GM12878 (cell line): ENCODE measurements at regions not wholly inside any gene's neighbourhood (a gene's known extent, or its start where the extent isn't known, plus 50 kb on each side); places are given as distances from the start of the nearest gene placed in this dataset.

Experiments used
- ATAC-seq: fragments of 200-7000 bp; cut with Tn5 transposase; 3 replicates; pipeline ENCODE4 v1.9.1; 2020; ENCODE audit warnings: mild to moderate bottlenecking, moderate library complexity
- BruUV-seq: library from RNA; stranded (reverse); fragments of 400-500 nt; replicated peaks from 2 replicates; lab custom pipeline; 2021; lab: Mats Ljungman, UMichigan
- CTCF ChIA-PET: fragments of 300-600 bp; sonication (Branson Sonifier 250); formaldehyde crosslinking; extraction: SDS; loops from one replicate; lab custom pipeline; 2021; ENCODE audit warnings: inconsistent platforms; lab: Yijun Ruan, JAX
- POLR2A ChIA-PET: fragments of 350-600 bp; formaldehyde crosslinking; extraction: SDS; loops from one replicate; lab custom pipeline; 2021; ENCODE audit warnings: inconsistent platforms; lab: Charles Lee
- RAD21 ChIA-PET: fragments of 300-600 bp; sonication (Branson Sonifier 250); formaldehyde crosslinking; loops from one replicate; lab custom pipeline; 2023; ENCODE audit warnings: antibody characterized with exemption; ENCODE audit not compliant: unreplicated experiment; lab: Charles Lee
- SMC1A ChIA-PET: fragments of 300-600 bp; sonication (Branson Sonifier 250); formaldehyde crosslinking; loops from one replicate; lab custom pipeline; 2023; ENCODE audit not compliant: unreplicated experiment, uncharacterized antibody; lab: Charles Lee
- DNase-seq: peaks from one replicate; pipeline ENCODE4 v3.0.0-alpha.2; 2011; ENCODE audit warnings: low read depth, low spot score
- FAIRE-seq: peaks from 3 replicates; lab custom pipeline; 2011; peaks lifted over from hg19 to GRCh38; lab: Jason Lieb, UNC
- H2AFZ ChIP-seq: 2 replicates; pipeline ENCODE4 v1.6.0; 2011; ENCODE audit warnings: low read depth, low read length, control low read depth; ENCODE audit not compliant: control insufficient read depth
- H3K27ac ChIP-seq: 2 replicates; pipeline ENCODE4 v1.5.1; 2011; ENCODE audit warnings: control low read depth; ENCODE audit not compliant: control insufficient read depth, insufficient read depth
- H3K27me3 ChIP-seq, 2 experiments: replicated peaks in 1 of 2; 2 replicates each; pipeline versions ENCODE4 v1.6.0 to v1.6.1; 2011; ENCODE audit warnings: low read length in 1 of 2; ENCODE audit not compliant: control insufficient read depth in 2 of 2, insufficient read depth in 2 of 2
- H3K36me3 ChIP-seq, 2 experiments: 2 replicates each; pipeline ENCODE4 v1.5.1; 2011; ENCODE audit warnings: low read length in 1 of 2; ENCODE audit not compliant: control insufficient read depth in 2 of 2, insufficient read depth in 2 of 2
- H3K4me1 ChIP-seq: 2 replicates; pipeline ENCODE4 v1.6.1; 2011; ENCODE audit warnings: mild to moderate bottlenecking, low read length, moderate library complexity, mixed read lengths; ENCODE audit not compliant: control insufficient read depth, insufficient read depth
- H3K4me2 ChIP-seq: 2 replicates; pipeline ENCODE4 v1.6.0; 2011; ENCODE audit warnings: control low read depth; ENCODE audit not compliant: control insufficient read depth, insufficient read depth
- H3K4me3 ChIP-seq: fragments of 200-600 bp; sonication (generic); 2 replicates; pipeline ENCODE4 v1.5.1; 2016
- H3K79me2 ChIP-seq: 2 replicates; pipeline ENCODE4 v1.6.0; 2011; ENCODE audit warnings: low read length; ENCODE audit not compliant: control insufficient read depth, insufficient read depth
- H3K9ac ChIP-seq: 2 replicates; pipeline ENCODE4 v1.8.0; 2011; ENCODE audit warnings: low read length, control low read depth, mixed read lengths; ENCODE audit not compliant: control insufficient read depth, insufficient read depth
- H3K9me3 ChIP-seq: replicated peaks from 3 replicates; pipeline ENCODE4 v1.5.1; 2011; ENCODE audit warnings: mild to moderate bottlenecking, low read length; ENCODE audit not compliant: control insufficient read depth, insufficient read depth
- H4K20me1 ChIP-seq: 2 replicates; pipeline ENCODE4 v1.6.0; 2011; ENCODE audit not compliant: control insufficient read depth, insufficient read depth
- CUX1 ChIP-seq: IDR thresholded peaks from 2 replicates; pipeline ENCODE4 v1.6.1; 2012; ENCODE audit warnings: improper control_type of control experiment, low read depth, low read length; ENCODE audit not compliant: insufficient replicate concordance
- E2F4 ChIP-seq: IDR thresholded peaks from 2 replicates; pipeline ENCODE4 v1.6.1; 2012; ENCODE audit warnings: low read depth, low read length, improper control_type of control experiment
- MAX ChIP-seq: IDR thresholded peaks from 2 replicates; pipeline ENCODE4 v1.6.1; 2012; ENCODE audit warnings: low read depth, low read length, improper control_type of control experiment
- MLLT1 ChIP-seq: fragments of 450-650 bp; IDR thresholded peaks from 2 replicates; pipeline ENCODE4 v1.6.1; 2016; ENCODE audit warnings: mild to moderate bottlenecking
- MYC ChIP-seq: IDR thresholded peaks from 2 replicates; pipeline ENCODE4 v1.6.1; 2011; ENCODE audit warnings: mild to moderate bottlenecking, low read length, moderate library complexity, inconsistent platforms; ENCODE audit not compliant: insufficient read depth, insufficient replicate concordance, insufficient read length, severe bottlenecking
- NFYA ChIP-seq: IDR thresholded peaks from 2 replicates; pipeline ENCODE4 v1.6.1; 2011; ENCODE audit warnings: low read depth, mild to moderate bottlenecking, low read length, improper control_type of control experiment, borderline replicate concordance
- REST ChIP-seq: IDR thresholded peaks from 2 replicates; pipeline ENCODE4 v1.6.1; 2012; ENCODE audit warnings: mild to moderate bottlenecking, low read depth, low read length
- whole genome bisulfite sequencing: methylation state at CpG from one replicate; pipeline ENCODE4 v1.1.6; 2016; ENCODE audit warnings: low lambda C conversion rate; ENCODE audit not compliant: insufficient replicate concordance, insufficient coverage; ENCODE audit errors: missing lambda C conversion rate; 5-methylcytosine and 5-hydroxymethylcytosine counted together
- in situ Hi-C: fragments of 300-500 bp; cut with MboI; formaldehyde crosslinking; loops from 9 replicates; pipeline ENCODE4 v1.14.3; 2018; ENCODE audit warnings: mixed read lengths
- intact Hi-C: fragments of 100-400 bp; cut with micrococcal nuclease; formaldehyde crosslinking; loops from one replicate; pipeline ENCODE4 v1.14.2; 2022; ENCODE audit not compliant: unreplicated experiment

GRCh38 chr7:4613846-4614548 lies 68.1 kb upstream of the FOXK1 start (continued):
- TF ChIP-seq CUX1: no peak

- no peak overlapping the region for H3K4me3 ChIP-seq
- H2AFZ ChIP-seq: no peak overlapping the region
- peaks cover 7% of the 10 kb centered on the region for H3K4me1 ChIP-seq
- H3K27ac ChIP-seq: no peak overlapping the region
- FAIRE-seq: no peak
- ChIA-PET CTCF (no interaction called here), POLR2A (no interaction called here), SMC1A (no interaction called here), RAD21 (no interaction called here)
- no peak for ATAC-seq
- H4K20me1 ChIP-seq: no peaks in the 10 kb centered on the region
- in situ Hi-C loops (loop anchor here (25.0 kb wide), 1 partner anchor 471 kb away; no protein-coding TSS in a partner anchor), intact Hi-C loops (no loop called here)
- BruUV-seq: no TSS peak
- no peaks in the 10 kb centered on the region for H3K79me2 ChIP-seq
- DNase-seq: no peak
- H3K9me3 ChIP-seq: no peaks in the 10 kb centered on the region; the same call in 2 of the 3 replicates
- H3K36me3 ChIP-seq: no peaks in the 10 kb centered on the region
- no peak overlapping the region for H3K9ac ChIP-seq
- no peak overlapping the region for H3K4me2 ChIP-seq
- 80% methylated on average over 5 of the region's 5 CpGs for WGBS
- no peaks in the 10 kb centered on the region; a peak in 1 of 4 replicates for H3K27me3 ChIP-seq
- TF ChIP-seq MLLT1 (no peak), MYC (no peak), NFYA (no peak), MAX (no peak), E2F4 (no peak), REST (no peak)
Observed at GRCh38 chr7:4616116-4616515, 66.0 kb upstream of the FOXK1 start.
